CD14-positive monocyte (primary cell): ENCODE measurements at regions not wholly inside any gene's neighbourhood (a gene's known extent, or its start where the extent isn't known, plus 50 kb on each side); places are given as distances from the start of the nearest gene placed in this dataset.

ENCODE experiments used
- DNase-seq, 3 donors: peaks; one replicate each; pipeline ENCODE4 v3.0.0-alpha.2; 2011 to 2022
- H2AFZ ChIP-seq: 2 replicates; pipeline ENCODE4 v1.6.0; 2012; ENCODE audit warnings: mild to moderate bottlenecking, low read depth, low read length, inconsistent platforms; ENCODE audit not compliant: insufficient read depth, poor library complexity, severe bottlenecking
- H3K27ac ChIP-seq, 2 donors: 1 replicate in 1 of 2; 2 replicates in 1 of 2; pipeline ENCODE4 v1.5.1; 2012 to 2013; ENCODE audit warnings: low read length in 2 of 2, control low read depth in 1 of 2, inconsistent platforms in 1 of 2, low read depth in 1 of 2, mild to moderate bottlenecking in 1 of 2
- H3K27me3 ChIP-seq, 2 donors: one replicate each; pipeline versions ENCODE4 v1.6.0 to v1.6.1; 2011 to 2013; ENCODE audit warnings: low read length in 2 of 2; ENCODE audit not compliant: control insufficient read depth in 2 of 2, insufficient read depth in 2 of 2
- H3K36me3 ChIP-seq, 2 donors: replicated peaks in 1 of 2; 1 replicate in 1 of 2; 2 replicates in 1 of 2; pipeline versions ENCODE4 v1.5.1 to v1.6.1; 2012 to 2013; ENCODE audit warnings: low read length in 2 of 2, control low read depth in 1 of 2, inconsistent platforms in 1 of 2, mild to moderate bottlenecking in 1 of 2; ENCODE audit not compliant: insufficient read depth in 2 of 2, control insufficient read depth in 1 of 2
- H3K4me1 ChIP-seq, 2 donors: 1 replicate in 1 of 2; 2 replicates in 1 of 2; pipeline versions ENCODE4 v1.5.1 to v1.6.1; 2012 to 2013; ENCODE audit warnings: low read length in 2 of 2, control low read depth in 1 of 2, inconsistent platforms in 1 of 2, mild to moderate bottlenecking in 1 of 2, moderate library complexity in 1 of 2; ENCODE audit not compliant: insufficient read depth in 2 of 2, control insufficient read depth in 1 of 2
- H3K4me2 ChIP-seq: replicated peaks from 2 replicates; pipeline ENCODE3; 2012; ENCODE audit warnings: low read length, moderate library complexity, mild to moderate bottlenecking; ENCODE audit not compliant: poor library complexity, severe bottlenecking; ENCODE audit errors: extremely low read depth
- H3K4me3 ChIP-seq, 3 experiments: fragments of 200-600 bp in 1 of 3; sonication (generic) in 1 of 3; replicated peaks in 1 of 3; 1 replicate in 2 of 3; 2 replicates in 1 of 3; pipeline ENCODE4 v1.5.1; 2011 to 2013; ENCODE audit warnings: low read length in 3 of 3, mild to moderate bottlenecking in 3 of 3, control low read depth in 2 of 3, low read depth in 2 of 3, inconsistent platforms in 1 of 3, moderate library complexity in 1 of 3
- H3K79me2 ChIP-seq: 2 replicates; pipeline ENCODE4 v1.6.0; 2012; ENCODE audit warnings: mild to moderate bottlenecking, control low read depth, inconsistent platforms, low read length, moderate library complexity; ENCODE audit not compliant: insufficient read depth
- H3K9ac ChIP-seq: 2 replicates; pipeline ENCODE4 v1.6.0; 2017; ENCODE audit warnings: low read length, mild to moderate bottlenecking; ENCODE audit not compliant: insufficient read depth, poor library complexity, severe bottlenecking
- H3K9me3 ChIP-seq, 2 donors: replicated peaks in 1 of 2; 1 replicate in 1 of 2; 2 replicates in 1 of 2; pipeline versions ENCODE4 v1.5.1 to v1.6.1; 2012 to 2013; ENCODE audit warnings: low read length in 2 of 2, control low read depth in 1 of 2; ENCODE audit not compliant: control insufficient read depth in 1 of 2, insufficient read depth in 1 of 2
- H4K20me1 ChIP-seq: 2 replicates; pipeline ENCODE4 v1.6.0; 2012; ENCODE audit warnings: mild to moderate bottlenecking, low read length, control low read depth, moderate library complexity; ENCODE audit not compliant: insufficient read depth
- H3K27ac Mint-ChIP-seq, 7 donors: one replicate each; pipeline ENCODE4 v1.8.0; 2020; ENCODE audit warnings: mild to moderate bottlenecking in 7 of 7, mixed read lengths in 7 of 7, moderate library complexity in 6 of 7, inconsistent platforms in 2 of 7
- H3K27me3 Mint-ChIP-seq, 3 donors: one replicate each; pipeline ENCODE4 v1.8.0; 2021 to 2022; ENCODE audit warnings: low read depth in 3 of 3, mild to moderate bottlenecking in 3 of 3, mixed read lengths in 3 of 3, moderate library complexity in 3 of 3, inconsistent platforms in 1 of 3
- H3K36me3 Mint-ChIP-seq, 2 donors: one replicate each; pipeline ENCODE4 v1.8.0; 2020; ENCODE audit warnings: mixed read lengths in 2 of 2, inconsistent platforms in 1 of 2, mild to moderate bottlenecking in 1 of 2
- H3K4me1 Mint-ChIP-seq: one replicate; pipeline ENCODE4 v1.8.0; 2020; ENCODE audit warnings: mild to moderate bottlenecking, mixed read lengths
- H3K4me3 Mint-ChIP-seq, 2 donors: one replicate each; pipeline ENCODE4 v1.8.0; 2020; ENCODE audit warnings: mild to moderate bottlenecking in 2 of 2, mixed read lengths in 2 of 2, moderate library complexity in 1 of 2
- H3K9me3 Mint-ChIP-seq, 7 donors: one replicate each; pipeline ENCODE4 v1.8.0; 2020 to 2022; ENCODE audit warnings: mixed read lengths in 7 of 7, mild to moderate bottlenecking in 6 of 7, moderate library complexity in 6 of 7, inconsistent platforms in 2 of 7
- WGBS: methylation state at CpG from one replicate; pipeline ENCODE4 v1.1.5; 2013; ENCODE audit warnings: missing lambda C conversion rate; ENCODE audit not compliant: insufficient coverage; 5-methylcytosine and 5-hydroxymethylcytosine counted together
- intact Hi-C, 2 donors: fragments of 100-400 bp; cut with micrococcal nuclease; formaldehyde crosslinking; loops; one replicate each; pipeline versions ENCODE4 v1.15.0 to v1.15.1; 2023
- TF ChIP-seq, protein P1 (sequence below): fragments of 200-600 bp; IDR thresholded peaks from one replicate; pipeline ENCODE4 v1.8.0; 2022; ENCODE audit warnings: antibody characterized with exemption, mild to moderate bottlenecking

DNA sequence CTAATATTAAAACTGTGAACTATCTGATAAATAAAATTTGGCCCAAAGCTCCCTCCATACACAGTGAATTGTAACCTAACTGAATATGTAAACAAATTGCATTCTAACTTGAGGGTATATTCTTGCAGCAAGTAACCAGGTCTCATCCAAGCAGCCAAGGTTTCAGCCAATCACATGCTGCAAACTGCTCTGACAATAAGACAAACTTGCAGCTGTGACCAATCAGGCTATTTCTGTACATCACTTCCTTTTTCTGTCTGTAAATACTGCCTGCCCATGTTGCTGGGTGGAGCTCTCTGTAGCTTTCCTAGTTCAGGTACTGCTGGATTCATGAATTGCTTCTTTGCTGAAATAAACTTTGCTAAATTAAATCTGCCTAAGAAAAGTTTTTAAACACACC lies 499.0 kb downstream of the GALC start:
- no peaks in the 10 kb centered on the region for H3K36me3 ChIP-seq
- no peak overlapping the region for H3K27ac Mint-ChIP-seq
- peaks cover 0 to 5% of the 10 kb centered on the region in 2 donors for H3K9me3 ChIP-seq
- TF ChIP-seq, protein P1, sequence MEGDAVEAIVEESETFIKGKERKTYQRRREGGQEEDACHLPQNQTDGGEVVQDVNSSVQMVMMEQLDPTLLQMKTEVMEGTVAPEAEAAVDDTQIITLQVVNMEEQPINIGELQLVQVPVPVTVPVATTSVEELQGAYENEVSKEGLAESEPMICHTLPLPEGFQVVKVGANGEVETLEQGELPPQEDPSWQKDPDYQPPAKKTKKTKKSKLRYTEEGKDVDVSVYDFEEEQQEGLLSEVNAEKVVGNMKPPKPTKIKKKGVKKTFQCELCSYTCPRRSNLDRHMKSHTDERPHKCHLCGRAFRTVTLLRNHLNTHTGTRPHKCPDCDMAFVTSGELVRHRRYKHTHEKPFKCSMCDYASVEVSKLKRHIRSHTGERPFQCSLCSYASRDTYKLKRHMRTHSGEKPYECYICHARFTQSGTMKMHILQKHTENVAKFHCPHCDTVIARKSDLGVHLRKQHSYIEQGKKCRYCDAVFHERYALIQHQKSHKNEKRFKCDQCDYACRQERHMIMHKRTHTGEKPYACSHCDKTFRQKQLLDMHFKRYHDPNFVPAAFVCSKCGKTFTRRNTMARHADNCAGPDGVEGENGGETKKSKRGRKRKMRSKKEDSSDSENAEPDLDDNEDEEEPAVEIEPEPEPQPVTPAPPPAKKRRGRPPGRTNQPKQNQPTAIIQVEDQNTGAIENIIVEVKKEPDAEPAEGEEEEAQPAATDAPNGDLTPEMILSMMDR: no peak
- no peak overlapping the region for H3K4me3 Mint-ChIP-seq
- H3K4me3 ChIP-seq: no peak overlapping the region
- no peaks in the 10 kb centered on the region for H3K27me3 ChIP-seq
- H3K27me3 Mint-ChIP-seq: peaks cover 0 to 1% (median 0%) of the 10 kb centered on the region in 3 donors
- H2AFZ ChIP-seq: no peak overlapping the region
- no peaks in the 10 kb centered on the region for H3K36me3 Mint-ChIP-seq
- intact Hi-C loops: no loop called here
- no peaks in the 10 kb centered on the region for H3K4me1 Mint-ChIP-seq
- H3K79me2 ChIP-seq: no peaks in the 10 kb centered on the region
- no peak overlapping the region for H3K4me2 ChIP-seq
- no peaks in the 10 kb centered on the region for H4K20me1 ChIP-seq
- no peak for DNase-seq
- H3K4me1 ChIP-seq: no peaks in the 10 kb centered on the region
- peaks cover 0 to 9% (median 2%) of the 10 kb centered on the region in 7 donors for H3K9me3 Mint-ChIP-seq
- no peak overlapping the region for H3K27ac ChIP-seq
- H3K9ac ChIP-seq: no peak overlapping the region

DNA sequence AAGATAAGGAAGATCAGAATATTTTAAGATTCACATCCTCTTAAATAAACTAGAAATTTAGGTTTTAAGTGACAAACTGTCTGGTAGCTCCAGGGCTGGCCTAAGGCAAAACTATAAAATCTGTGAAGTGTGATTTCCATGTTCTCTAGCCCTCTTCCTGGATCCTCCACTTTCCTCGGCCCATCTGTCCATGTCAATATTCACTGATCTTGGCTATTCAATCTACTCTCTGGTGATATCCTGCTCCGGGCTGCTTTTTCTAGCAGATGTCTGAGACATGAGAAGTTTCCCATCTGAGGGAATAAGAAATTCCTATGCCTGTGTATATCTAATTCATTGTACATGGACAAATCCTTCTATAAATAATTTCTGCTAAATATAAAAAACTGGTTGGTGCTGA lies 500.4 kb downstream of the GALC start:
- Histone ChIP-seq H3K27ac (no peak overlapping the region), H3K4me2 (no peak overlapping the region), H3K4me1 (no peaks in the 10 kb centered on the region), H3K27me3 (no peaks in the 10 kb centered on the region), H3K79me2 (no peaks in the 10 kb centered on the region), H3K9ac (no peak overlapping the region), H3K36me3 (no peaks in the 10 kb centered on the region), H4K20me1 (no peaks in the 10 kb centered on the region), H3K9me3 (peaks cover 0 to 7% of the 10 kb centered on the region in 2 donors), H3K4me3 (no peak overlapping the region), H2AFZ (no peak overlapping the region)
- 100% methylated on average over 1 of the region's 2 CpGs for WGBS
- Mint-ChIP-seq H3K36me3 (no peaks in the 10 kb centered on the region), H3K27me3 (peaks cover 0 to 1% (median 0%) of the 10 kb centered on the region in 3 donors), H3K9me3 (peaks cover 0 to 11% (median 2%) of the 10 kb centered on the region in 7 donors), H3K27ac (no peak overlapping the region), H3K4me3 (no peak overlapping the region), H3K4me1 (no peaks in the 10 kb centered on the region)
- intact Hi-C loops: no loop called here
- DNase-seq: no peak
- TF ChIP-seq, protein P1: no peak
